Astrocyte of the cerebellum (primary cell): ENCODE measurements at regions not wholly inside any gene's neighbourhood (a gene's known extent, or its start where the extent isn't known, plus 50 kb on each side); places are given as distances from the start of the nearest gene placed in this dataset.

Experiments
- DNase-seq: peaks from one replicate; pipeline ENCODE4 v3.0.0-alpha.2; 2011; ENCODE audit warnings: low read depth
- H3K4me3 ChIP-seq: 2 replicates; pipeline ENCODE4 v1.5.1; 2011; ENCODE audit warnings: mild to moderate bottlenecking, low read depth, low read length, moderate library complexity
- CTCF ChIP-seq: IDR thresholded peaks from 2 replicates; pipeline ENCODE4 v1.5.1; 2012; ENCODE audit warnings: low read length, low read depth, moderate library complexity, mild to moderate bottlenecking; ENCODE audit errors: missing control alignments
- in situ Hi-C: cut with HindIII; loops from 2 replicates; pipeline ENCODE4 v1.10.0; 2017; ENCODE audit warnings: low sequenced_read_pairs

DNA sequence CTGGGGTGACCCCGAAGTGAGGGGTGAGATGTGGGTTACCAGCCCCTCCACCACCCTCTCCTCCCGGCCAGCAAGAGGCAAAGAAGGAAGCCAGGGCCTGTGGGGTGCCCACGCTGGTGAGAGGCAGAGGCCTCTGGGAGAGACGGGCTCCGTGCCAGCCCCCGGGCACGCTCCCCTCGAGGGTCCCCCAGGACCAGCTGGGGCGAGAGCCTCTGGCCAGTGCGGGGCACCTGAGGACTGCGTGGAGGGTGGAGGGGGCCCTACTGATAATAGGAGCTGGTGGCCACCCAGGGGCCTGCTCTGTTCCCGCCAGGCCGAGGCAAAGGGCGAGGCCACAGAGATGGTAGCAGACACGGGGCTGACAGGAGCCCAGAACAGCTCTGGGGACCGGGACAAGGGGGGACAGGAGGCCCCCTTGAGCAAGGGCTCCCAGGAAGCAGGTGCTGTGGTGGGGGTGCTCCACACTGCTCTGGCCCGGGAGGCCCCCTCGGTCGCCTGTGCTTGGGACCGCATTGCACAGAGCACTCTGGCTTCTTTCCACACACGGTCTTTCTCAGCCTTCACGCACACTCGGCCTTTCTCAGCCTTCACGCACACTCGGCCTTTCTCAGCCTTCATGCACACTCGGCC is 226.9 kb downstream of the TTLL2 start:
- in situ Hi-C loops: no loop called here
- H3K4me3 ChIP-seq: no peak overlapping the region
- no peak for DNase-seq
- TF ChIP-seq CTCF: no peak

GRCh38 chr6:167552258-167552630 is 227.4 kb downstream of the TTLL2 start:
- in situ Hi-C loops: no loop called here
- H3K4me3 ChIP-seq: no peak overlapping the region
- no peak for TF ChIP-seq CTCF
- no peak for DNase-seq

DNA sequence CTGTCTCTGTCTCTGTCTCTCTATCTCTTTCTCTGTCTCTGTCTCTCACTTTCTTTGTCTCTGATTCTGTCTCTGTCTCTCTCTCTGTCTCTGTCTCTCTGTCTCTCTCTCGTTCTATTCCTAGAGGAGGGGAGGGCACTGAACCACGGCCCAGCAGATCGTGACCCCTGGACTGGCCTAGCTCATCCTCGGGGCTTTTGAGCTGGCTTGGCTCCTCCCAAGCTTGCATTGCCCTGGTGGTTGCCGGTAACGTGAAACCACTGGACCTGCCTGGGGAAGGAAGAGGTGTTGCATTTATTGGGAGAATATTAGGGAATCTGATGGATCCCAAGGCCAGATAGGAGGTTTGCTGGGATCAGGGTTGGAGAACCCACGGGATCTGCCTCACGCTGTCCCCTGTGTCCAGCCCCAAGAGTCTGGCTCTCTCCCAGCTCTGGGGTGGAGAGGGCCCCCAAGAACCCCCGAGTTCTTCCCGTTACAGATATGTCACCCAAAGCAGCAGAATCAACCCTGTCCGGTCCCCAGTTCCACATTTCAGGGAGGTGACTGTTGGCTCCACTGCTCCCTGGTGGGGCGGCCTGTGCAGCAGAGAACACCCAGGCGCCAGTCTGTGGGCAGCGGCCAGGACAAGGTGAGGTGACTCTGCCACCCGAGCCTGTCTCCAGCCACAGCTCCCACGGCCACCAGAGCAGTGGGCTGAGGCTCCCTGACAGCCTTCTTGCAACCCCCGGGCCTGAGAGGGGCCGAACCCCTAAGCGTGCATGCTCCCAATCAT is 228.3 kb downstream of the TTLL2 start:
- H3K4me3 ChIP-seq: no peak overlapping the region
- DNase-seq: no peak
- TF ChIP-seq CTCF: no peak
- in situ Hi-C loops: no loop called here

- TF ChIP-seq CTCF: no peak
- in situ Hi-C loops: no loop called here
Observed at GRCh38 chr6:167553736-167554119, 228.8 kb downstream of the TTLL2 start.

GRCh38 chr6:167554854-167555253 is 230.0 kb downstream of the TTLL2 start:
- DNase-seq: no peak
- no peak overlapping the region for H3K4me3 ChIP-seq
- TF ChIP-seq CTCF: no peak
- in situ Hi-C loops: no loop called here

More at GRCh38 chr6:167553736-167554119, 228.8 kb downstream of the TTLL2 start:
- H3K4me3 ChIP-seq: no peak overlapping the region
- DNase-seq: no peak

DNA sequence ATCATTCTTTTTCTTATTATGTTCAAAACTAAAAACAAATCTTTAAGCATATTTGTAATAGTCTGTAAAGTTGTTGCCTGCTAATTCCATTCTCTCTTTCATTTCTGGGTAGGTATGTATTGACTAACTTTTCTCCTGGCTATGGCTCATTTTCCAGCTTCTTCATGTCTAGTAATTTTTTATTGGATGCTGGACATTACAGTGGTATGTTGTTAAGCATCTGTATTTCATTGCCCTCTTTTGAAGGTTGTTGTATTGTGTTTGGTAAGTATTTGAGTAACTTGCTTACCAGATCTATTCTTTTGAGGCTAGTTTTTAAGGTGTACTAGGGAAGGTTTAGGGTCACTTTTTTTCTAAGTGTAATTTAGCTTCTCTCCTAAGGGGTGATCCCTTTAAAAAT is 230.9 kb downstream of the TTLL2 start:
- DNase-seq: no peak
- in situ Hi-C loops: no loop called here
- no peak for TF ChIP-seq CTCF
- H3K4me3 ChIP-seq: no peak overlapping the region
